LNCAP (cell line): ENCODE measurements at regions not wholly inside any gene's neighbourhood (a gene's known extent, or its start where the extent isn't known, plus 50 kb on each side); places are given as distances from the start of the nearest gene placed in this dataset.

Experiments used
- TF ChIP-seq, protein P1 (sequence below): fragments of 450-650 bp; IDR thresholded peaks from 2 replicates; pipeline ENCODE4 v1.5.1; 2017; ENCODE audit warnings: mild to moderate bottlenecking

GRCh38 chr20:60800185-60800584, 451.9 kb upstream of the CDH4 start:
- TF ChIP-seq, protein P1, sequence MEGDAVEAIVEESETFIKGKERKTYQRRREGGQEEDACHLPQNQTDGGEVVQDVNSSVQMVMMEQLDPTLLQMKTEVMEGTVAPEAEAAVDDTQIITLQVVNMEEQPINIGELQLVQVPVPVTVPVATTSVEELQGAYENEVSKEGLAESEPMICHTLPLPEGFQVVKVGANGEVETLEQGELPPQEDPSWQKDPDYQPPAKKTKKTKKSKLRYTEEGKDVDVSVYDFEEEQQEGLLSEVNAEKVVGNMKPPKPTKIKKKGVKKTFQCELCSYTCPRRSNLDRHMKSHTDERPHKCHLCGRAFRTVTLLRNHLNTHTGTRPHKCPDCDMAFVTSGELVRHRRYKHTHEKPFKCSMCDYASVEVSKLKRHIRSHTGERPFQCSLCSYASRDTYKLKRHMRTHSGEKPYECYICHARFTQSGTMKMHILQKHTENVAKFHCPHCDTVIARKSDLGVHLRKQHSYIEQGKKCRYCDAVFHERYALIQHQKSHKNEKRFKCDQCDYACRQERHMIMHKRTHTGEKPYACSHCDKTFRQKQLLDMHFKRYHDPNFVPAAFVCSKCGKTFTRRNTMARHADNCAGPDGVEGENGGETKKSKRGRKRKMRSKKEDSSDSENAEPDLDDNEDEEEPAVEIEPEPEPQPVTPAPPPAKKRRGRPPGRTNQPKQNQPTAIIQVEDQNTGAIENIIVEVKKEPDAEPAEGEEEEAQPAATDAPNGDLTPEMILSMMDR: no peak

DNA sequence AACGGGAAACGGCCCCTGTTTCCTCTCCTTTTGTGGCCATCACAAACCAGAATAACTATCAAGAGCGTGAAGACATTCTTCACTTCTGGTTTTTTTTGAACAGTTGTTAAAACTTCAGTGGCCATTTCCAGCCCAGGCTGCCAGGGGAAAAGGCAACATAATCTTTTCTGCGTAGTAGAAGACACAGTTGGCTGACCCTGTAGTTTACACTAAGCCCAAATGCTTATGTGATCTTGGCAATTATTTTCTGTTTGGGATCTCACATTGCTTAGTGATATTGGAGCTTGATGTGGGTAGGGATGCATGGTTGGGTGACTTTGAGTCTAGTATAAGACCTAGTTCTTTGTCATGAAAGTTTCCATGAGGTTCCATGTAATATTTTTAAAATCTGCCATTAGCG, 449.4 kb upstream of the CDH4 start:
- TF ChIP-seq, protein P1: no peak

DNA sequence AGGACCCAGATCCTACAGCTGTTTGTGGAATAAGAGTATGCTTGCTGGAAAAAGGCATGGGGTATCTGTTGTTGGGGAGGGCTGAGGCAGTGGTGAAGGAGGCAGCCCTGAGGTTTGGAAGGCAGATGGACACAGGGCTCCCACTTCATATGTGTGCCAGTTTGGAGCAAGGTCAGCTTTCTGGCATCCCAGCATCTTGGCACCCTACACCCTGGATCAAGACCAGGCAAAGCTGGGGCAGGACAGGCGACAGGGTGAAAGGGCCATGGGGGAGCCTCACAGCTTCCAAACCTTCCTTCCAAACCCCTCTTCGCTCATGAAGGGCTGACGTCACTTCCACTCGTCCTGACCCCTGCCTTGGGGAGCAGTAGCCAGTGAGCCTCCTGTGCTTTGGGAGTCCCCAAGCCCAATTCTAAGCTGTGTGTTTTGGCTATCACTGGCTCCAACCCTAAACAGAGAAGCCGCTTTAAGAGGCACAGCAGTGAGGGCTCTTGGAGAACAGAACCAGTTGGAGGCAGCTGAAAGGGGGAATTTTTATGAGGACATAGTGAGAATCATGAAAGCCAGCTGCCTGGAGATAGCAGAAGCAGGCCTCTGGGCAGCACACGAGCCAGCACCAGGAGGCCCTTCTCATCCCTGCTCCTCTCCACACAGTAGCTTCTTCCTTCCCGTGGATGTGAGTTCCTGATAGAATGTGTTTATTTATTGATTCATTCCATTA, 448.6 kb upstream of the CDH4 start:
- TF ChIP-seq, protein P1: no peak

- TF ChIP-seq, protein P1: no peak
Measured at GRCh38 chr20:60804240-60804917, 447.7 kb upstream of the CDH4 start.

DNA sequence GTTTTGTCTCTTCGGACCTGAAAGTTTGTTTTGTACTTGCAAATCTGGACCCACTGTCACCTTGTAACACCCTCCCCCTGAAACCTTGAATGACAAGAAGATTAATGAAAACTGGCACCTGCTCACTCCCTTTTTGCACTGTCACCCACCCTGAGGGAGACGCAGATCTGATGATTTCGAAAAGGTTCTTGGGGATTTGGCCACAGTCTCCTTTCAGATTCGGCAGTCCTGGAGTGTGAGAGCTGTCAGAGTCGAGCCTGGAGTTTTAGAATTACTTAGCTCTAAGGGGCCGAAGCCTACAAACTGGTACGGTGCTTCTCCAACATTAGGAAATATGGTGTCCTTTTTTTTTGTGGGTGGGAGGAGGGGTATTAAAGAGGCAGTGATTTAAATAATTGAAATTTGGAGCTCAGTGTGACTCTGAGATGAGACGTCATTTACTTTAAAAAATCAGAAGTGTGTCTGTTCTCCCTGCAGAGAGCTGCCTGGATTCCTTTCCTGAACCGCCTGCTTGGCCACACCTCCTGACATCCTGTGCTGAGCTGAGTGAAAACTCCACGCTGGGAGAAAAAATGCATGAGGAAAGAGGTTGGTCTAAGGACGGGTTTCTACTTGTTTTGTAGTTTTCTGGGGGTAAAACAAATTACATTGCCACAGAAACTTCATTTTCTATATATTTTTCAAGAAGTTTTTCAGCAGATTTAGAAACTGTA, 447.0 kb upstream of the CDH4 start:
- TF ChIP-seq, protein P1: no peak

DNA sequence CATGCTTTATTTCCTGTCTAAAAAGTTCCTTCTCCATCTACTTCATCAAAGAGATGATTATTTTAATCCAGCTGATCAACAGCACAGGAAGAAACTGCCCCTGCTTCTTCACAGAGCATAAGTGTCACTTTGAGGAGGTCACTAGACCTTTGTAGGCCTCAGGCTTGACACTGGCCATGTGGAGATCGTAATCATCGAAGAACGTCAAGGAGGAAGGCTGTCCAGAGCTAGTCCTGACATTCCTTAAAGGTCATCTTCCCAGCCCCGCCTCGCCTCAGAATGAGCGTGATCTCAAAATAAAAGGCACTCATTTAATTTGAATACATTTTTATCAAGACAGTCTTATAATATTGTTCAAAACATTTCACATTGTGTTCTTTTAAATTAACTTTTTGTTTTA, 445.7 kb upstream of the CDH4 start:
- TF ChIP-seq, protein P1: no peak

DNA sequence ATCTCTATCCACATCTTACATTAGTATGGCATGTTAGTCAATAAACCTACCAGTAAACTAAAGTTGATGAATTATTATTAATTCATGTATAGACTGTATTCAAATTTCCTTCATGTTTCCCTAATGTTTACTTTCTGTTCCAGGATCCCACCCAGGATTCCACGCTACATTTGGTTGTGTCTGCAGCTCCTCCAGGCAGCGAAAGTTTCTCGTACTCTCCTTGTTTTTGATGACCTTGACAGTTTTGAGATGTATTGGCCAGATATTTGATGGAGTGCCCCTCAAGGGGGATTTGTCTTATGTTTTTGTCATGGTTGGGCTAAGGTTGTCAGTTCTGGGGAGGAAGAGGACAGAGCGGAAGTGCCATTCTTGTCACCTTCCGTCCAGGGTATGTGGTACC, 445.2 kb upstream of the CDH4 start:
- TF ChIP-seq, protein P1: no peak
